ENCODE measurements at regions not wholly inside any gene's neighbourhood (a gene's known extent, or its start where the extent isn't known, plus 50 kb on each side); places are given as distances from the start of the nearest gene placed in this dataset.

DNA sequence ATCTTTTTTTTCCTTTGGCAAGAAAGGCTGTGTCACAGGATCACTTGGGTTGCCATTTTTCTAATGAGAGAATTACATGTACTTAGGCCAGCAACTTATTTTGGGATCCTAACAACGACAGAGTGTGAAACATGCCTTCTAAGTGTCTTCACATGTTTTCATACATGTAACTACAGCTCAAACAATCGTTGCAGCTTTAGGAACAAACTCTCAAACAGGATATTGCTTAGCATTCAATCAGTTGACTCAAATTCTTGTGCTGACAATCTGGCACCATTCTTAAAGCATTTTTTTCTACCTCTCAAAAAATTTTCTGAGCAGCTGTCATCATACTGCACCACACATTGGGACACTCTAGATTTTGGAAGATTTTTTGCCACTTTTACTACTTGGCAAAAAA lies 435.5 kb downstream of the HINT1 start:
- Histone ChIP-seq H3K27ac (ENCODE audit: extremely low read depth, low read depth, low read length) (no peak overlapping the region), H3K9me3 (ENCODE audit: control insufficient read depth, insufficient read depth, low read depth, low read length) (no peaks in the 10 kb centered on the region), H3K36me3 (ENCODE audit: control insufficient read depth in 2 of 2, insufficient read depth in 1 of 2, low read length in 2 of 2) (no peaks in the 10 kb centered on the region), H3K4me1 (ENCODE audit: control insufficient read depth, insufficient read depth, low read length) (no peaks in the 10 kb centered on the region), H3K4me3 (ENCODE audit: low read depth, low read length) (no peak overlapping the region)
- TF ChIP-seq ZFHX2 (tag by site-specific recombination; conservative IDR thresholded peaks at IDR 0.05) (no peak), ZNF791 (tag by site-specific recombination; IDR thresholded peaks at IDR 0.05) (no peak), WT1 (tag by site-specific recombination; IDR thresholded peaks at IDR 0.05) (no peak)
- TF ChIP-seq, protein P1, sequence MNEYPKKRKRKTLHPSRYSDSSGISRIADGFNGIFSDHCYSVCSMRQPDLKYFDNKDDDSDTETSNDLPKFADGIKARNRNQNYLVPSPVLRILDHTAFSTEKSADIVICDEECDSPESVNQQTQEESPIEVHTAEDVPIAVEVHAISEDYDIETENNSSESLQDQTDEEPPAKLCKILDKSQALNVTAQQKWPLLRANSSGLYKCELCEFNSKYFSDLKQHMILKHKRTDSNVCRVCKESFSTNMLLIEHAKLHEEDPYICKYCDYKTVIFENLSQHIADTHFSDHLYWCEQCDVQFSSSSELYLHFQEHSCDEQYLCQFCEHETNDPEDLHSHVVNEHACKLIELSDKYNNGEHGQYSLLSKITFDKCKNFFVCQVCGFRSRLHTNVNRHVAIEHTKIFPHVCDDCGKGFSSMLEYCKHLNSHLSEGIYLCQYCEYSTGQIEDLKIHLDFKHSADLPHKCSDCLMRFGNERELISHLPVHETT (tag by site-specific recombination; IDR thresholded peaks at IDR 0.05) = no peak
- TF ChIP-seq, protein P2, sequence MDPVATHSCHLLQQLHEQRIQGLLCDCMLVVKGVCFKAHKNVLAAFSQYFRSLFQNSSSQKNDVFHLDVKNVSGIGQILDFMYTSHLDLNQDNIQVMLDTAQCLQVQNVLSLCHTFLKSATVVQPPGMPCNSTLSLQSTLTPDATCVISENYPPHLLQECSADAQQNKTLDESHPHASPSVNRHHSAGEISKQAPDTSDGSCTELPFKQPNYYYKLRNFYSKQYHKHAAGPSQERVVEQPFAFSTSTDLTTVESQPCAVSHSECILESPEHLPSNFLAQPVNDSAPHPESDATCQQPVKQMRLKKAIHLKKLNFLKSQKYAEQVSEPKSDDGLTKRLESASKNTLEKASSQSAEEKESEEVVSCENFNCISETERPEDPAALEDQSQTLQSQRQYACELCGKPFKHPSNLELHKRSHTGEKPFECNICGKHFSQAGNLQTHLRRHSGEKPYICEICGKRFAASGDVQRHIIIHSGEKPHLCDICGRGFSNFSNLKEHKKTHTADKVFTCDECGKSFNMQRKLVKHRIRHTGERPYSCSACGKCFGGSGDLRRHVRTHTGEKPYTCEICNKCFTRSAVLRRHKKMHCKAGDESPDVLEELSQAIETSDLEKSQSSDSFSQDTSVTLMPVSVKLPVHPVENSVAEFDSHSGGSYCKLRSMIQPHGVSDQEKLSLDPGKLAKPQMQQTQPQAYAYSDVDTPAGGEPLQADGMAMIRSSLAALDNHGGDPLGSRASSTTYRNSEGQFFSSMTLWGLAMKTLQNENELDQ (tag by site-specific recombination; IDR thresholded peaks at IDR 0.05; ENCODE audit: low read depth) = no peak
- CTCF ChIA-PET = no interaction called here
- POLR2A ChIA-PET = no interaction called here

DNA sequence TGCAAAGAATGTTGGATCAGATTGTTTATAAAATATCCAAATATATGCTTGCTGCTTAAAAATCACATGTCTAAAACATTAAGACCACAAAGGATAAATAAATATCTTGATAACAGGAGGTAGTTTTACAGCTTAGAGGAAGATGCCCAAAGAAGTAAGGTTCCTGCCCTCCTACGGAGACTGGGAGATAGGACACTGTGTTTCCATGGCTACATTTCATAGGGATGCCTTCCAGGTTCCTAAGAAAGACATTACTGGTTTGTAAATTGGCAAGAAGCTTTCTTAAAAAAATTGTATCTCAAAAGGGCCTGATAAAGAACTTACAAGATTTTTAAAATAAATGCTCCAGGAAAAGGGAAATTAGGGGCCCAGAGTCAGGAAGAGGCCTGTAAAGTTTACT lies 437.2 kb downstream of the HINT1 start:
- POLR2A ChIA-PET = no interaction called here

More for the DNA sequence above, 437.2 kb downstream of the HINT1 start:
- TF ChIP-seq ZNF292 (tag by site-specific recombination; IDR thresholded peaks at IDR 0.05; ENCODE audit: borderline replicate concordance, low read depth) (no peak), ZNF426 (tag by site-specific recombination; IDR thresholded peaks at IDR 0.05) (no peak), KLF9 (tag by site-specific recombination; IDR thresholded peaks at IDR 0.05; ENCODE audit: low read depth) (no peak), ZFP3 (tag by site-specific recombination; IDR thresholded peaks at IDR 0.05; ENCODE audit: low read depth) (no peak), ZNF423 (tag by site-specific recombination; IDR thresholded peaks at IDR 0.05) (no peak), ZFP41 (tag by site-specific recombination; IDR thresholded peaks at IDR 0.05; ENCODE audit: borderline replicate concordance) (no peak), ZNF324 (tag by site-specific recombination; IDR thresholded peaks at IDR 0.05) (no peak), MZF1 (tag by site-specific recombination; IDR thresholded peaks at IDR 0.05; ENCODE audit: borderline replicate concordance) (no peak), ZNF544 (tag by site-specific recombination; IDR thresholded peaks at IDR 0.05) (no peak), ZNF561 (tag by site-specific recombination; IDR thresholded peaks at IDR 0.05; ENCODE audit: borderline replicate concordance) (no peak), ZNF221 (tag by site-specific recombination; IDR thresholded peaks at IDR 0.05; ENCODE audit: borderline replicate concordance) (no peak), ZNF530 (tag by site-specific recombination; IDR thresholded peaks at IDR 0.05; ENCODE audit: low read depth) (no peak), ZNF48 (tag by site-specific recombination; IDR thresholded peaks at IDR 0.05) (no peak), ZNF239 (tag by site-specific recombination; IDR thresholded peaks at IDR 0.05) (no peak), MYNN (tag by site-specific recombination; IDR thresholded peaks at IDR 0.05; ENCODE audit: borderline replicate concordance) (no peak)
- TF ChIP-seq, protein P3, sequence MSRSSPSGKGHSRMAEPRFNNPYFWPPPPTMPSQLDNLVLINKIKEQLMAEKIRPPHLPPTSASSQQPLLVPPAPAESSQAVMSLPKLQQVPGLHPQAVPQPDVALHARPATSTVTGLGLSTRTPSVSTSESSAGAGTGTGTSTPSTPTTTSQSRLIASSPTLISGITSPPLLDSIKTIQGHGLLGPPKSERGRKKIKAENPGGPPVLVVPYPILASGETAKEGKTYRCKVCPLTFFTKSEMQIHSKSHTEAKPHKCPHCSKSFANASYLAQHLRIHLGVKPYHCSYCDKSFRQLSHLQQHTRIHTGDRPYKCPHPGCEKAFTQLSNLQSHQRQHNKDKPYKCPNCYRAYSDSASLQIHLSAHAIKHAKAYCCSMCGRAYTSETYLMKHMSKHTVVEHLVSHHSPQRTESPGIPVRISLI (tag by site-specific recombination; IDR thresholded peaks at IDR 0.05) = no peak
- TF ChIP-seq, protein P4, sequence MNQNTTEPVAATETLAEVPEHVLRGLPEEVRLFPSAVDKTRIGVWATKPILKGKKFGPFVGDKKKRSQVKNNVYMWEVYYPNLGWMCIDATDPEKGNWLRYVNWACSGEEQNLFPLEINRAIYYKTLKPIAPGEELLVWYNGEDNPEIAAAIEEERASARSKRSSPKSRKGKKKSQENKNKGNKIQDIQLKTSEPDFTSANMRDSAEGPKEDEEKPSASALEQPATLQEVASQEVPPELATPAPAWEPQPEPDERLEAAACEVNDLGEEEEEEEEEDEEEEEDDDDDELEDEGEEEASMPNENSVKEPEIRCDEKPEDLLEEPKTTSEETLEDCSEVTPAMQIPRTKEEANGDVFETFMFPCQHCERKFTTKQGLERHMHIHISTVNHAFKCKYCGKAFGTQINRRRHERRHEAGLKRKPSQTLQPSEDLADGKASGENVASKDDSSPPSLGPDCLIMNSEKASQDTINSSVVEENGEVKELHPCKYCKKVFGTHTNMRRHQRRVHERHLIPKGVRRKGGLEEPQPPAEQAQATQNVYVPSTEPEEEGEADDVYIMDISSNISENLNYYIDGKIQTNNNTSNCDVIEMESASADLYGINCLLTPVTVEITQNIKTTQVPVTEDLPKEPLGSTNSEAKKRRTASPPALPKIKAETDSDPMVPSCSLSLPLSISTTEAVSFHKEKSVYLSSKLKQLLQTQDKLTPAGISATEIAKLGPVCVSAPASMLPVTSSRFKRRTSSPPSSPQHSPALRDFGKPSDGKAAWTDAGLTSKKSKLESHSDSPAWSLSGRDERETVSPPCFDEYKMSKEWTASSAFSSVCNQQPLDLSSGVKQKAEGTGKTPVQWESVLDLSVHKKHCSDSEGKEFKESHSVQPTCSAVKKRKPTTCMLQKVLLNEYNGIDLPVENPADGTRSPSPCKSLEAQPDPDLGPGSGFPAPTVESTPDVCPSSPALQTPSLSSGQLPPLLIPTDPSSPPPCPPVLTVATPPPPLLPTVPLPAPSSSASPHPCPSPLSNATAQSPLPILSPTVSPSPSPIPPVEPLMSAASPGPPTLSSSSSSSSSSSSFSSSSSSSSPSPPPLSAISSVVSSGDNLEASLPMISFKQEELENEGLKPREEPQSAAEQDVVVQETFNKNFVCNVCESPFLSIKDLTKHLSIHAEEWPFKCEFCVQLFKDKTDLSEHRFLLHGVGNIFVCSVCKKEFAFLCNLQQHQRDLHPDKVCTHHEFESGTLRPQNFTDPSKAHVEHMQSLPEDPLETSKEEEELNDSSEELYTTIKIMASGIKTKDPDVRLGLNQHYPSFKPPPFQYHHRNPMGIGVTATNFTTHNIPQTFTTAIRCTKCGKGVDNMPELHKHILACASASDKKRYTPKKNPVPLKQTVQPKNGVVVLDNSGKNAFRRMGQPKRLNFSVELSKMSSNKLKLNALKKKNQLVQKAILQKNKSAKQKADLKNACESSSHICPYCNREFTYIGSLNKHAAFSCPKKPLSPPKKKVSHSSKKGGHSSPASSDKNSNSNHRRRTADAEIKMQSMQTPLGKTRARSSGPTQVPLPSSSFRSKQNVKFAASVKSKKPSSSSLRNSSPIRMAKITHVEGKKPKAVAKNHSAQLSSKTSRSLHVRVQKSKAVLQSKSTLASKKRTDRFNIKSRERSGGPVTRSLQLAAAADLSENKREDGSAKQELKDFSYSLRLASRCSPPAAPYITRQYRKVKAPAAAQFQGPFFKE (tag by site-specific recombination; IDR thresholded peaks at IDR 0.05; ENCODE audit: borderline replicate concordance) = no peak
- Histone ChIP-seq H3K36me3 (ENCODE audit: control insufficient read depth in 2 of 2, insufficient read depth in 1 of 2, low read length in 2 of 2) (no peaks in the 10 kb centered on the region), H3K9me3 (ENCODE audit: control insufficient read depth, insufficient read depth, low read depth, low read length) (no peaks in the 10 kb centered on the region), H3K4me3 (ENCODE audit: low read depth, low read length) (no peak overlapping the region), H3K4me1 (ENCODE audit: control insufficient read depth, insufficient read depth, low read length) (no peaks in the 10 kb centered on the region), H3K27ac (ENCODE audit: extremely low read depth, low read depth, low read length) (no peak overlapping the region)
- CTCF ChIA-PET = interaction anchor here (0.6 to 1.4 kb wide), 3 partner anchors 14 to 529 kb away, joined by 3 to 4 read pairs (median 3); no protein-coding TSS in a partner anchor
